Fibroblast of pulmonary artery (primary cell): ENCODE measurements at regions not wholly inside any gene's neighbourhood (a gene's known extent, or its start where the extent isn't known, plus 50 kb on each side); places are given as distances from the start of the nearest gene placed in this dataset.

ENCODE experiments used
- DNase-seq: peaks from one replicate; pipeline ENCODE4 v3.0.0-alpha.2; 2010; ENCODE audit warnings: low read depth
- H3K4me3 ChIP-seq: replicated peaks from 2 replicates; pipeline ENCODE4 v1.5.1; 2011; ENCODE audit warnings: low read depth, mild to moderate bottlenecking, control low read depth, low read length, moderate library complexity
- TF ChIP-seq, protein P1 (sequence below): IDR thresholded peaks from 2 replicates; pipeline ENCODE4 v1.5.1; 2011; ENCODE audit warnings: mild to moderate bottlenecking, control low read depth, low read length, inconsistent platforms; ENCODE audit errors: missing control alignments

DNA sequence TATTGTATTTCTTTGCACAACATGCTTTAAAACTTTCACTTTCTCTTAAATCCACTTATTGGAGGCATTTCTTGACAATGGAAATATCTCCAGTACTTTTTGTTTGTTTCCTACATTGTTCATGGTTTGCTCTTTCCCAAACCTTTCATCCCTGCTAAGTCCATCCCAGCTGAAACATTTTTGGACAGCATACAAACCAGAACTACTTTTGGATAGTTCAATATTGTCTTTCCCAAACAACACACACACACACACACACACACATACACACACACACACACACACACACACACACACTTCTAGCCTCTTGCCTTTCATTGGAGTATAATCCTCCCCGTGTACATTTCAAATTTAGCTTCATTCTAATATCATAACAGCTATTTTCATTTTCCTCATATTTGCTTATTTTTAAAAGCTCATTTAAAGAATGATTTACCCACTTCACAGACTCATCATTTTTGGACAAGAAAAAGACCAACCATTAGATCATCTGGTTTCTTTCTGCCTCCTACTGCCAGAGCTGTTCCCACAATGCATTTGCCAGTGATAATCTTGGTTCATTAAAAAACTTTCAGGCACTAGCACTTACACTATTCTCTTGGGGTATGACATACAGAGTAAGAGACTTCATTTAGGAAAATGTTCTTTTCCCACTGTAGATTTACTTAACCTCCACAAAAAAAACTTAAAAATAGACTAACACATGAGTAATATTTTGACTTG lies 248.1 kb downstream of the CD109 start:
- TF ChIP-seq, protein P1, sequence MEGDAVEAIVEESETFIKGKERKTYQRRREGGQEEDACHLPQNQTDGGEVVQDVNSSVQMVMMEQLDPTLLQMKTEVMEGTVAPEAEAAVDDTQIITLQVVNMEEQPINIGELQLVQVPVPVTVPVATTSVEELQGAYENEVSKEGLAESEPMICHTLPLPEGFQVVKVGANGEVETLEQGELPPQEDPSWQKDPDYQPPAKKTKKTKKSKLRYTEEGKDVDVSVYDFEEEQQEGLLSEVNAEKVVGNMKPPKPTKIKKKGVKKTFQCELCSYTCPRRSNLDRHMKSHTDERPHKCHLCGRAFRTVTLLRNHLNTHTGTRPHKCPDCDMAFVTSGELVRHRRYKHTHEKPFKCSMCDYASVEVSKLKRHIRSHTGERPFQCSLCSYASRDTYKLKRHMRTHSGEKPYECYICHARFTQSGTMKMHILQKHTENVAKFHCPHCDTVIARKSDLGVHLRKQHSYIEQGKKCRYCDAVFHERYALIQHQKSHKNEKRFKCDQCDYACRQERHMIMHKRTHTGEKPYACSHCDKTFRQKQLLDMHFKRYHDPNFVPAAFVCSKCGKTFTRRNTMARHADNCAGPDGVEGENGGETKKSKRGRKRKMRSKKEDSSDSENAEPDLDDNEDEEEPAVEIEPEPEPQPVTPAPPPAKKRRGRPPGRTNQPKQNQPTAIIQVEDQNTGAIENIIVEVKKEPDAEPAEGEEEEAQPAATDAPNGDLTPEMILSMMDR, result no peak
- DNase-seq, result no peak
- no peak overlapping the region for H3K4me3 ChIP-seq

DNA sequence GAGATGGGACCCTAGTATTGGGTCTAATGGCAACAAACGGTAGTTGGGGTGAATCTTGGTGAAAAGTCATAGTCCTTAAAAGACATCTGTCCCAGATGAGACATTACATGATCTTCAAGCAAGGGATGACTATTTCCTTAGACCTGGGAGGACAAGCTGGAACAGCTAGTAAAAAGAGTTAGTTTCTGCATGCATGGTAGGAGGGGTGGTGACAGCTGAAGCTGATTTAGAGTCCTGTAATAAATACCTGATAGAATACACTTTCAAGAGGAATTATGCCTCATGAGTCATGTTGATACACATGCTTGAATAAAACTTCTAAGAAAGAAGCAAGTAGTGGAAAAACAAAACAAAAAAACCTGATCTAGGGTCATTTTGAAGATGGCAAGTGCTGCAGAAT lies 247.4 kb downstream of the CD109 start:
- TF ChIP-seq, protein P1, result no peak
- H3K4me3 ChIP-seq, result no peak overlapping the region
- no peak for DNase-seq

DNA sequence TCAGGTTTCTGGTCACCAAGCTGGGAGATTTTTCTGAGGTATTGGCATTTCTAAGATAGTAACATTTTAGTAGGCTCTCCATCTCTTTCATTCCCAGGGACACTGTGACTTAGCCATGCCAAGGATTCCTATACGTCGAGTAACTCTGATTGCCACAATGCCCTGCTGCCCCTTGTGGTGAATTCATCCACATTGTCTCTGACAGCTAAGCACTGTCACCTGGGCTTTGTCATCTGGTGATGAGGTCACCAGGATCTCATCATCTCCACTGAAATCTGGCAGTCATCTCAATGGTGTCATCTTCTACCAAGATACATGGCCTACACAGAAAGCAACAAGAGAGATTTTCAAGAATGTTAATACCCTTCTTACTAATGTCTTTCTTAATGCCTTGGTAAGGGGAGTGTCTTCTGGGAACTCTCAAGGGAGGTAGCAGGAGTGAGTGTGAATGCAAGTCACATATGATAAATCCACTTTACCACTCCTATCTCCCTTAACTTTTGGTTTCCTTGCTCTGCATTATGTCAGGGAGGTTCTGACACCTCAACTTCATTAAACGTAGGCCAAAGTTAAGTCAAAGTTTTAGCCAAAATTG lies 246.7 kb downstream of the CD109 start:
- H3K4me3 ChIP-seq, result no peak overlapping the region
- DNase-seq, result no peak
- TF ChIP-seq, protein P1, result no peak

DNA sequence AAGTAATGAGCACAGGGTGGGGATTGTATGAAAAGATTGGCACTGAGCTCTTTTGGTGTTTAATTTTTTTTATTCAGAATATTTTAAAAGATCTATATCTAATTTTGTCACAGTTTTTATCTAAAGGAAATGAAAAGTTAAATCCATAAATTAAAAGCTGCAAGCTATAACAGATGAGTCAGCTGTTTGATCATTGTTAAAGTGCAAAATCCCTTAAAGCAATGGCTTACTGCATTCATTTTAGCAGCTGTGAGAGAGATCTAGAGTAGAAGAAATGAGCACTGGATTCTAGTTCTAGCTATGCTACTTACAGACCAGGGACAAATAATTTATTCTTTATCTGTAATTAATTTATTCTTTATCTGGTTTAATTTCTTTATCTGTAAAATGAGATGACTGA lies 245.9 kb downstream of the CD109 start:
- no peak for DNase-seq
- H3K4me3 ChIP-seq, result no peak overlapping the region
- TF ChIP-seq, protein P1, result no peak

DNA sequence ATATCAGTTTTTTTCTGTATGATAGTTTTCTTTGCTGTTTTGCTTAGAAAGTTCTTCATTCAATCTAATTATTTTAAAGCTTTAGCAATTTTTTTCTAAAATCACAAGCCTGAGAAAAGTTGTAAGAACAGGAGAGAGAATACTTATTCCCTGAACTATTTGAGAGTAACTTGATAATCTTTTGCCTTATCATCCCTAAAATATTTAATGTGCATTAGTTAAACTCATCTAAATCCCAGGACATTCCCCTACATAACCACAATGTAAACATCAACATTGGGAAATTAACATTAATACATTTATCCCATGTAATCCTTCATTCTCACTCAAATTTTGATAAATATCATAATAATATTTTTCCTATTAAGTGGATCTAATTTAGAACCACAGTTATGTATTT lies 241.8 kb downstream of the CD109 start:
- H3K4me3 ChIP-seq, result no peak overlapping the region
- TF ChIP-seq, protein P1, result no peak
- DNase-seq, result no peak

DNA sequence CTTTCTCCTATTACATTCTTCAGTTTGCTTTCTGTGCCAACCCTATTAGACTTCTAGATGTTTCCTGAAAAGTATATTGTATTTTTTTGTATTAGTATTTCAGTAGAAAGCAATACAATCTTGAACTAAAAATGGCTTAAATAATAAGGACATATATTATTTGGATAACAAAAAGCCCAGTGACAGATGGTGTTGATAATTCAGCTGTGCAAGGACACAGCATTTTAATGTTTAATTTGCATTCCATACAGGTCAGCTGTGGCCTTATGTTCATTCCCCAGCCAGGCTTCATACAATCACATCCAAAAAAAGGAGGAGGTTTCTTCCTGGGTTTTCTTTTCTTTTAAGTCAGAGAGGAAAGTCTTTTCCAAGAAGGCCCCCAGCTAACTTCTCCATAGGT lies 236.9 kb downstream of the CD109 start:
- no peak overlapping the region for H3K4me3 ChIP-seq
- no peak for DNase-seq
- TF ChIP-seq, protein P1, result no peak

DNA sequence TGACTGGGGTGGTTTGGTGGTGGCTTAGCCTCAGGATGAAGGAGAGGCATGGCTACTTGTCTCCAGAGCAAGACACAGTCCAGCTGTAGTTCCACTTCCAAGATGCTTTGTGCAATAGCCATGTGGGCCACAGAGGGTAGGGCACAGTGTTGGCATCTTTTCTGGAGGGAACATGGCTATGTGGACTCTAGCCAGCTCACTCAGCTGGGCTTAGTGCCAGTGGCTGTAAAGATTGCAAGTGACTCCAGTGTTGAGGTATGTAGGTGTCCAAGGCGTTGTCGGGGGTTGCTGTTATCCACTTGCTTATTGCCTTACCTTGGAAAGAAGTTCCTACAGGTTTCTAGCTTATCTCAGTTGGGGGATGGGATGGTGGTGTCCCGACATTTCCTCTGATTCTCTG lies 233.4 kb downstream of the CD109 start:
- peak; percentile 6 for DNase-seq
- TF ChIP-seq, protein P1, result no peak
- H3K4me3 ChIP-seq, result no peak overlapping the region
